GM18498 (cell line): ENCODE measurements at regions not wholly inside any gene's neighbourhood (a gene's known extent, or its start where the extent isn't known, plus 50 kb on each side); places are given as distances from the start of the nearest gene placed in this dataset.

Experiments used
- ATAC-seq: cut with Tn5 transposase; IDR thresholded peaks from one replicate; pipeline ENCODE4 v1.9.1; 2021; ENCODE audit warnings: mild to moderate bottlenecking, moderate library complexity; ENCODE audit not compliant: unreplicated experiment

DNA sequence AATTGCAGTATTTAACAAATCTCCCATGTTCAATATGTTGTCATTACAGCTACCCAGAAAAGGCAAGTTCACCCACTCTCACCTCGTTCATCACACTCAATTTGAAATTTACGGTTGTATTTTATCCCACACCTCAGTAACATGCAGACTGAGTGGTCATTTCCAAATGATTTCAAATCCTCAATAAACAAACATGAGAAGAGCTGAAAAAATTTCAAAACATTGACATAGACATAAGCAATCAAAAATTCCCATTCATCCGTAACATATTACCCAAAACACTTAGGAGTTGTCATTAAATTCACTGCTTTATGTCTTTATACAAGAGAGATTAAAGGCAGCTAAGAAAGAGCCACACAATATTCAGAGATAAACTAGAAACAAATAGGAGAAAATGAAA, 61.7 kb upstream of the NEBL start:
- no peak for ATAC-seq

- no peak for ATAC-seq
These were observed 61.1 kb upstream of the NEBL start for GRCh38 chr10:20958225-20958624.

DNA sequence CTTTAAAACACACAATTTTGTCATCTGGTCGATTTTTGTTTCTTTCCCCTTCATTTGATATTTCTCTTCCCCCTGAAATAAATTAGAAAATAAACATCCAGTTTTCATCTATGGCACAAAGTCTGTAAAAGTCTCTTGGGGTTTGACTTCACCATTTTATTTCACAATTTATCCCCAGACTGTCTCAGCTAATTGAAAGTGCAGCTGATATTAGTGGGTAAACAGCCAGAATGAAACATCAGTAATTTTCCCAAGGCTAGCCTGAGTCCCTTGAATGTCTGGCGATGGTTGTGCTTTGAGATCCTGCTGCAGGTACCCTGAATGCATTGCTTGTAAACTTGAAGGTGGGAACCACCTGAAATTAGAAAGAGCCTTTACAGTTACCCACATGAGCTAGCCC, 60.6 kb upstream of the NEBL start:
- no peak for ATAC-seq

DNA sequence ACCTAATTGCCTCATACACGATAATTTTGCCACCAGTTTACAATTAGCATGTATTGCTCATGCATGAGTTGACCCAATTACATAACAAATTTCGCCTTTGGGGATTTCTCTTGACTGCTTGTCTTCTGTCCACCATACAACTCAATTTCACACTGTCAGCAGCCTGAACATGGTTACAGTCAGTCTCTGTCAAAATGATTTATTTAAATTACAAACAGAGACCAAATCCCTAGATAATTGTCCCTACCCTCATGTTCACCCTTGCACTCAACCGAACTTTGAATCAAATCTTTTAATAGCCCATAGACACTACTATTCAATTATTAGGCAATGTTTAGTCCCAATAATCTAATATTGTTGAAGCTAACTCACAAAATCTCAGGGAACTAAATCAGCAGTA, 59.7 kb upstream of the NEBL start:
- no peak for ATAC-seq

DNA sequence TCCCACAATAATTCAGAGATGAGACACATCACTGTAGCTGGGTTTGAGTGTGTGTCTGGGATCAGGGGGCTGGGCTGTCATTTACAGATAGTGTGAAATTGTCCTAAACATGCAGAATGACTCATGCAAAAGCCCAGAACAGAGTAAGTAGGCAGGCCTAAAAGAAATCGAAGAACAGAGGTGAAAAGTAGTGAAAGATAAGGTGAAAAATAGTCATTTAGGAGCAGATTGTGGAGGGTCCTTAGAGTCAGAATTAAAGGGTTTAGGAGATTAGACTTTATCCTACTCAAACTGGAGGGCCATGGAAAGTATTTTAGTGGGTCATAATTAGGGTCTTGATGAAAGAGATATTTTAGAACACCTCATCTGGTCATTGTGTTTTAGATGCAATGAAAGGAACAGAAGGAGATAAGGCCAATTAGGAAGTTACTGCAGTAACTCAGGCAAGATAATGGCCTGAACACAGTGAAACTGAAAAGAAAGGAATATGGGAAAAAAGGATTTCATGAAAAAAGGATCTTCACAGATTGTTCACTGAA, 58.3 kb upstream of the NEBL start:
- ATAC-seq: no peak

DNA sequence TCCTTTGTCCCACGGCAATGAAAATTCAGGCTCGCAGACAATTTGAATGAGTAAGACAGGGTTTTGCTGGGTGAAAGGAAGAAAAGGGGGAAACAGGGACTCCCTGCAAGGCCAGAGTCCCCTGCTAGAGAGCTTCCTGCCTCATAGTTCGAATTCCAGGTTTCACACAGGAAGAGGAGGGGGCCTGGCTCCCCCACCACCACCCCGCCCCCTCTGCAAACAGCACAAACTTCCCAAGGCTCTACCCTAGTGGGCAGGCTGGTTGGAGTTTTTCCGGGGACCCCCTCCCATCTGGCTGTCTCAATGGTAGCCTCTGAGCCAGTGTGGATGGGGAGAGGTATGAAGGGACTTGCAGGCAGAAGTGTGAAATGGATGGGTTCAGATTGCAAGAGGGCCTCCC, 57.4 kb upstream of the NEBL start:
- no peak for ATAC-seq

- no peak for ATAC-seq
These were observed 56.0 kb upstream of the NEBL start for GRCh38 chr10:20953120-20953519.

DNA sequence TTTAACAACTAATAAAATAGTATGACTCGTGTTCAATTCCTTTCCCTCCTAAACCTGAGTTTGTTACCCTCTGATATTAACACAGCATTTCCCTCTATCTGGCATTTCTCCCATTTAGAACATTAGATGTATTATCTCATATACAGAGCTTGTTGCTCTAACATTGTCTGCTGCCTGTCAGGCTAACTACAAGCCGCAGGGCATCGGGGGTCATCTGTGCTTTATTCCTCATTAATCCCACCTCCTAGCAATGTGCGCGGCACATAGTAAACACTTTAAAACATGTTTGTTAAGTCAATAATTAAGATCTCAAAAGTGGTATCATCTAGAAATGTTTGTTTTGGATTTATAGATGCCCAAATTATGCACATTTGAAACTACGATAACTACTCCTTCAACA, 52.9 kb upstream of the NEBL start:
- no peak for ATAC-seq

DNA sequence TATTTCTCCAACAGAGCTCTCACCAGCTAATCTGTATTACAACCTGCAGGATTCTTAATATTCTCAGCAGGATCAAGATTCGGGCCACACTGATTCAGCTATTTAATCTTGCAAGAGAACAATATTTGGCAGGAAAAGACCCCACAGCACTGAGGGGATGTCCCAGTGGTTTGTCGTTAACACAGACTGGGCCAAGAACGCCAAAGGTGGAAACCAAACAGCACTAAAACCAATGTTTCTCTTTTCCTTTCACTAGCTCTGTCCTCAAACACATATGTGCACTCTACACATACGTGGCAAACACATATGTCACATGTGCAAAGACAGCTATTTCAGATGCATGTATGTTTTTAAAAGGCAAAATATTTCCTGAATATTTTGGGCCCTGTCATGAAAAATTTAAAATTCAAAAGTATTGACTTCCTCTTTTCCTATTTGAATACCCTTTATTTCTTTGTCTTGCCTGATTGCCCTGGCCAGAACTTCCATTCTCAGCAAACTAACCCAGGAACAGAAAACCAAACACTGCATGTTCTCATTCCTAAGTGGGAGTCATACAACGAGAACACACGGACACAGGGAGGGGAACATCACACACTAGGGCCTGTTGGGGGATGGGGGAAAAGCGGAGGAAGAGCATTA, 51.7 kb upstream of the NEBL start:
- peak; percentile 81 for ATAC-seq
